ENCODE measurements at regions not wholly inside any gene's neighbourhood (a gene's known extent, or its start where the extent isn't known, plus 50 kb on each side); places are given as distances from the start of the nearest gene placed in this dataset.

- no peak overlapping the region for H3K4me3 ChIP-seq (ENCODE audit: low read depth, low read length)
- no peak for DNase-seq (ENCODE audit: low read depth, low spot score)
- TF ChIP-seq, protein P1, sequence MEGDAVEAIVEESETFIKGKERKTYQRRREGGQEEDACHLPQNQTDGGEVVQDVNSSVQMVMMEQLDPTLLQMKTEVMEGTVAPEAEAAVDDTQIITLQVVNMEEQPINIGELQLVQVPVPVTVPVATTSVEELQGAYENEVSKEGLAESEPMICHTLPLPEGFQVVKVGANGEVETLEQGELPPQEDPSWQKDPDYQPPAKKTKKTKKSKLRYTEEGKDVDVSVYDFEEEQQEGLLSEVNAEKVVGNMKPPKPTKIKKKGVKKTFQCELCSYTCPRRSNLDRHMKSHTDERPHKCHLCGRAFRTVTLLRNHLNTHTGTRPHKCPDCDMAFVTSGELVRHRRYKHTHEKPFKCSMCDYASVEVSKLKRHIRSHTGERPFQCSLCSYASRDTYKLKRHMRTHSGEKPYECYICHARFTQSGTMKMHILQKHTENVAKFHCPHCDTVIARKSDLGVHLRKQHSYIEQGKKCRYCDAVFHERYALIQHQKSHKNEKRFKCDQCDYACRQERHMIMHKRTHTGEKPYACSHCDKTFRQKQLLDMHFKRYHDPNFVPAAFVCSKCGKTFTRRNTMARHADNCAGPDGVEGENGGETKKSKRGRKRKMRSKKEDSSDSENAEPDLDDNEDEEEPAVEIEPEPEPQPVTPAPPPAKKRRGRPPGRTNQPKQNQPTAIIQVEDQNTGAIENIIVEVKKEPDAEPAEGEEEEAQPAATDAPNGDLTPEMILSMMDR (IDR thresholded peaks at IDR 0.05; ENCODE audit: insufficient read depth, low read length, missing control alignments): no peak
- POLR2A ChIA-PET: no interaction called here
- CTCF ChIA-PET: no interaction called here
Measured at GRCh38 chr7:91414734-91415133, 150.5 kb downstream of the FZD1 start.

DNA sequence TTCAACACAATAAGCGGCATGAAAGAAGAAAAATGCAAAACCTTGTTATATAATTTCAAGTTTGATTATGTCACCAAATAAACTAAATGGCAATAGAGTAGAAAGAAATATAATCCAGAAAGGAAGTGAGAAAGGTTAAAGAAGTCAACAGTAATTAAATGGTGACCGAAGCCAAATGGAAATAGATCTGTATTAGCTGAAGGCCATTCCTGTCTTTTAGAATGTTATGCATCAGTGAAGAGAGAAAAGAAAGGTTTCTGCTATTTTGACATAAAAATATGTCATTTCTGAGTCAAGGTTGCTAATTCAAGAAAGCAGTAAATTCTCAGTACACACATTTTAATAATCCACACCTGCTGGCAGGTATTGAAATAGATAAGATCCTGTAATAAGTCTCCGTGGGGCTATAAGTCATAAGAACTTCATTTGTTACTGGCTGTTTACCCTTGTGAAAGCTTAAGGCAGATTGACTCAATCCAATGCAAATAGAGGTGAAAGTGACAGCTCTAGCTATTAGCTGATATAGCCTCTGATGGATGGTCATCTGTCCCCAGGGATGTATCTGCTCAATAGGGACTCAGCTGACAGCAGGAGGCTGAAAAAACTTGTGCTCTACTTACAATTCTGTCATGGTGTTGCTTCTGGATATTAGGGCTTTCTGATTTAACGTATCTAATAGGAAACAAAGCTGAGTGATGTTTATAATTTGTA, 152.1 kb downstream of the FZD1 start:
- no peak for DNase-seq (ENCODE audit: low read depth, low spot score)
- no peak overlapping the region for H3K4me3 ChIP-seq (ENCODE audit: low read depth, low read length)
- TF ChIP-seq, protein P1 (IDR thresholded peaks at IDR 0.05; ENCODE audit: insufficient read depth, low read length, missing control alignments): no peak
- ChIA-PET POLR2A (no interaction called here), CTCF (no interaction called here)

- no peak overlapping the region for H3K4me3 ChIP-seq (ENCODE audit: low read depth, low read length)
- TF ChIP-seq, protein P1 (IDR thresholded peaks at IDR 0.05; ENCODE audit: insufficient read depth, low read length, missing control alignments): no peak
- POLR2A ChIA-PET: no interaction called here
- CTCF ChIA-PET: interaction anchor here (0.7 kb wide), 1 partner anchor 15 kb away, joined by 3 read pairs; no protein-coding TSS in a partner anchor
- DNase-seq (ENCODE audit: low read depth, low spot score): no peak
Measured at GRCh38 chr7:91420606-91421005, 156.4 kb downstream of the FZD1 start.

DNA sequence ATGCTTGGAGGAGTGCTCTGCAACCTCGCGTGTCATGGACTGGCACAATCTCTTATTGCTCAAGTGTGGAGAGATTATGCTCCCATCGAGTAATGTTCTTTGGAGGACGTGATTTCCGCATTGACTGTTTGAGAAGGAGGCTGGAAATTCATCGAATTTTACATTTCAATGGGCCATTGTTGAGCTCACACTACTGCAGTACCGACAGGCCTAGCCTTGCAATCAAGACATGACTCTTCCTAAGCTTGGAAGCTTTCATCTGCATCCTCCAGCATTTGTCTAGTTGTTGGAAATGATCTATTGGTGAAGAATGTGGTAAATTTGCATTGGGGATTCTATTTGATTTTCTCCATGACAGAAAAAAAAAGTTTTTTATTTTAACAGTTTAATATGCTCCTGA, 156.8 kb downstream of the FZD1 start:
- CTCF ChIA-PET: interaction anchor here (0.7 kb wide), 1 partner anchor 15 kb away, joined by 3 read pairs; no protein-coding TSS in a partner anchor
- POLR2A ChIA-PET: no interaction called here
- no peak for DNase-seq (ENCODE audit: low read depth, low spot score)
- TF ChIP-seq, protein P1 (IDR thresholded peaks at IDR 0.05; ENCODE audit: insufficient read depth, low read length, missing control alignments): no peak
- no peak overlapping the region for H3K4me3 ChIP-seq (ENCODE audit: low read depth, low read length)

DNA sequence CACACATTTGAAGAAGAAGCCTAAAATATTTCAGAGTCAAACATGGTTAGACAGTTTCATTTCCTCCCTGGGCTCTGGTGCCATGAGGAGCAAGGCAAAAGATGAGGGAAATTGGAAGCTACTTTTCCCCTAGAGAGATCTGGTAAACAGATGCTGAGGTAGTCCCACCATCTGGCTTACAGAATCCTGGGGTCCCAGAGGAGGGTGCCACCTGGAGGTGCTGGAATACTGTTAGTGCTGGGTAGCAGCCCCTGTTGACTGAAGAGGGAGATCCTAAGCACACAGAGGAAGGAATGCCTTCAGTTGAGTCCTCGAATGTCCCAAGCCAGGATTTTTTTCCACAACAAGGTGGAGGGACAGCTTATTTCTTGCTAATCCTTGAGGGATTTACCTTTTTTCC, 160.1 kb downstream of the FZD1 start:
- ChIA-PET POLR2A (no interaction called here), CTCF (no interaction called here)
- TF ChIP-seq, protein P1 (IDR thresholded peaks at IDR 0.05; ENCODE audit: insufficient read depth, low read length, missing control alignments): no peak

DNA sequence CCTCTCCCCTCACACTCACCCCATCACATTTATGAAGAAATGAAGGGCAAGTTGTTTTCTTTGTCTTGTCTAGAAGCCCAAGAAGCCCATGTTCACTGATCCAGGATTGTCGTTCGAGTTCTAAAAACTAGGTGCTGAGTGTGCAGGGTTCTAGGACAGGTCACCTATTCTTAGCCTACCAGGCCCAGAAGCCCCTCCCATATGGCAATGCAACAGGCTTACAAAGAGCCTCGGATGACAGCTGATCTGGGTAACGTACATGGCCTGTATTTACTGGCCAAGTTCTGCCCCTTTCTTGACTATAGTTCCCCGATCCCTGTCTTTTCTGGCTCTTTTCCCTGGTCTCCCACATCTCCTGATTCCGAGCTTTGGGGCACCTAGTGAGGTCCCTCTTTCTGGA, 160.9 kb downstream of the FZD1 start:
- TF ChIP-seq, protein P1 (IDR thresholded peaks at IDR 0.05; ENCODE audit: insufficient read depth, low read length, missing control alignments): no peak
- no peak overlapping the region for H3K4me3 ChIP-seq (ENCODE audit: low read depth, low read length)
- no peak for DNase-seq (ENCODE audit: low read depth, low spot score)
- ChIA-PET CTCF (no interaction called here), POLR2A (no interaction called here)

More for the DNA sequence above, 160.1 kb downstream of the FZD1 start:
- no peak overlapping the region for H3K4me3 ChIP-seq (ENCODE audit: low read depth, low read length)
- DNase-seq (ENCODE audit: low read depth, low spot score): no peak

Measured in AG04449 (cell line).